Effector CD4-positive, alpha-beta T cell (primary cell): ENCODE measurements at regions not wholly inside any gene's neighbourhood (a gene's known extent, or its start where the extent isn't known, plus 50 kb on each side); places are given as distances from the start of the nearest gene placed in this dataset.

Experiments used
- DNase-seq: peaks from one replicate; pipeline ENCODE4 v3.0.0-alpha.2; 2020

DNA sequence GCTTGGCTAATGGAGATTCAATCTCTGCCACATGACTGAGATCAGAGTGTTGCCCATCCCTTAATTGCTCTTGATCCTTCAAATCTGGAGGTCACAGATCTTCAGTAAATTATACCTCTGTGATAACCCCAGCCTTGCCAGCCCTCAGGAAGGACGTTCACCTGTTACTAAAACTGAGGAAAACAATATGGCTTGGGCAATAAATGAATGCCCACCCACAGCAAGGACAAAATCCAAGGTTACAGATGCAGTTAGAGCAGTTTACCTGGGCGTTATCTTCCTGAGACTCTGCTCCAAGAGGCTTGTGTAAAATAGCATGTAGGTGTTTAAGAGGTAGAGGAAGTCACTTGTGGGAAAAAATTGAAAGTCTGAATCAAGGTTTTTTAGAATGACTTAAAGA, 69.3 kb upstream of the MAOA start:
- DNase-seq = no peak

DNA sequence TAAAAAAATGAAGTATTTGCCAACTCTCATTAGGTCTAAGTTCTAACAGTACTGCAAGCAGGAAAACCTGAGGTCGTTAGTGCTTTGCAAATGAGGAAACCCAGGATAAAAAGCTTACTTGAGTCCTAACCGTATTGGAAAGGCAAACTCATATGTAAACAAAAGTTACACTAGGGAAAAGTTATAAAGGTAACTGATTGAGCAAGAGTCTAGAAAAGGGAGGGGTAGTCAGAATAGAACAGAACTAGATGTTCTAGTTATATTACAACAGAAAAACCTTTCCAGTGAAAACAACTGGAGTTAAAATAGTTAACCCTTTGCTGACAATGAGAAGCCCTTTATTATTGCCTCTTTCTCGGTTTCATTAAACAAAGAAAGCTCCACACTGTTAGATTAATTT, 66.4 kb upstream of the MAOA start:
- no peak for DNase-seq

DNA sequence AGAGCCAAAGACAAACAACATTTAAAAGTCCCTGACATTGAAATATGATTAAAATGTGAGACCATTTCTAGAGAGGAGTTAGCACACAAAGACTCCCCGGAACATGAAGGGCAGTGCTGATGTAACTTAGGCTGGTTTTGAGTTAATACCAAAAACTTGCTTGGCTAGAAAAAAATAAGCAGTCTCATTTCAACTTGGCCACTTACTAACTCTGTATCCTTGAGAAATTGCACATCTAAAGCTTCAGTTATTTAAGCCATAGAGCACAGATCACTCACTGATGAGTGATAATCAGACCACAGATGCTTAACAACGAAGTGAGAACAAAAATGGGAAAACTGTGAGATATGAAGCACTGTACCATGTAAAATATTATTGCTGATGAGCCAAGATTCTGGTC, 65.9 kb upstream of the MAOA start:
- no peak for DNase-seq

DNA sequence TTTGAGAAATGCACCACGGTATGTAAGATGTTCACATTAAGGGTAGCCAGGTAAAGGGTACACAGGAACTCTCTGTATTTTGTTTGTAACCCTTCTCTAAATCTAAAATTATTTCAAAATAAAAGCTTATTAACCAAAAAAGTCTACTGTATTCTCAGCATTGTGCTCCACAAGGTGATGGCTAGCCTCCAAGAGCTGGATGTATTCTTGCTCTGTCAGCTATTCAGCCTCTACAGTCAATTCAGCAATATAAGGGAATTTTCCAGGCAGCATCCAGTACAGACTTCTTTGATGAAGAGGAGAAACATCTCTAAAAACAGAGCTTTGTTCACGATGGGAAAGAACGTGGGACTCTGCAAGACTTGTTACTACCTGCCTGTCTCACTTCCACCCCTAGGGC, 63.5 kb upstream of the MAOA start:
- no peak for DNase-seq

DNA sequence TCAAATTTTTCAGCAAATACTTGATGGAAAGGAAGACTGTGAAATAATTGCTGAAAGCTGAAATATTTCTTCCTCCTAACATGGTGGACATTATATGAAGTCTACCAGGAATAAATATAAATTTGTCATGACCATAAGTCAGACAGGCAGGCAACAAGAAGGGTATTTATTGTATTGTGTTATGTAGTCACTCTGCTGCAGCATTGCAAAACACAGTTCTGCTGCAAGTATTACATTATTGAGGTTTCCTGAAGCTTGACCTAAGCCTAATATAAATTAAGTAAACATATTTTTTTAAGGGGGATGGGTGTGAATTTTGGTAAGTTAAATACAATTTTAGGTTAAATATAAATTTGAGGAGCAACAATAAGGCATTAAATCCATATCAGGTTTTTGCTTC, 60.2 kb upstream of the MAOA start:
- DNase-seq = no peak

DNA sequence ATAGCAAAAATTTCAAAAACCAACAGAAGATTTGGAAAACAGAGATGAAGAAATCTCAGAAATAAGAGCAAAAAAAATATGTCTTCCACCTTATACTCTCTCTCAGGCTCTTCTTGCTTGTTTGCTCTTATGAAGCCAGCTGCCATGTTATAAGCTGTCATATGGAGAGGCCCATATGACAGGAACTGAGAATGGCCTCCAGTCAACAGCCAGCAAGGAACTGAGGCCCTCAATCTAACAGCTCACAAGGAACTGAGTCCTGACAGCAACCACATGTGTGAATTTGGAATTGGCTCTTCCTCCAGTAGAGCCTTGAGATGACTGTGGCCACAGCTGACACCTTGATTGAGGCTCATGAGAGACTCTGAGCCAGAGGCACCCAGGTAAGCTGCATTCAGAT, 51.3 kb upstream of the MAOA start:
- DNase-seq = no peak

DNA sequence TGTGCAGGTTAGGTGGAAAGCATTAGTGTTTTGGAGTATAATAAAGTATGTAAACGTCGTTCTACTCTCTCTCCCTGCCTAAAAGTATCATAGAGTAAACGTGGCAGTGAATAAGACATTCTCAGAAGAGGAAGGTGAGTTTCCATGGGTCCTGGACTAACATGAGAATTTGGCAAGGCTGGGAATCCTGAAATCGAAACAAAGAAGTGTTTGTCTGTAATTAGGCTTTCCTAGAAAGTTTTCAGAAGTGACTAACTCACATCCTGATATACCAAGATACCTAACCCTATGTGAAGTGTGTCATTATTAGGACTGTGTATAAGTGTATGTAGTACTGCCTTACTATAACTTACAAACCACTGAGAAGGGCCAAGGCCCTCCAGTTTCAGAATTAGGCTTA, 50.7 kb upstream of the MAOA start:
- DNase-seq = no peak
